H1 (cell line): ENCODE measurements at regions not wholly inside any gene's neighbourhood (a gene's known extent, or its start where the extent isn't known, plus 50 kb on each side); places are given as distances from the start of the nearest gene placed in this dataset.

Experiments
- BRCA1 ChIP-seq: IDR thresholded peaks from 2 replicates; pipeline ENCODE4 v1.6.1; 2012; ENCODE audit warnings: low read depth, low read length, improper control_type of control experiment
- POLR2AphosphoS5 ChIP-seq: IDR thresholded peaks from 2 replicates; pipeline ENCODE4 v1.6.1; 2011; ENCODE audit warnings: low read depth, low read length
- RFX5 ChIP-seq: IDR thresholded peaks from 2 replicates; pipeline ENCODE4 v1.6.1; 2011; ENCODE audit warnings: low read depth, low read length, improper control_type of control experiment, borderline replicate concordance
- RNF2 ChIP-seq: fragments of 200-900, 300-1000 bp; sonication (generic); IDR thresholded peaks from 2 replicates; pipeline ENCODE4 v1.7.1; 2016; ENCODE audit warnings: borderline replicate concordance, low read depth, mild to moderate bottlenecking, antibody characterized with exemption, low read length; ENCODE audit not compliant: poor library complexity, severe bottlenecking; ENCODE audit errors: missing control alignments
- SP1 ChIP-seq: IDR thresholded peaks from 2 replicates; pipeline ENCODE4 v1.6.1; 2011; ENCODE audit warnings: low read depth, low read length
- TEAD4 ChIP-seq: IDR thresholded peaks from 2 replicates; pipeline ENCODE4 v1.6.1; 2012; ENCODE audit warnings: low read depth, low read length, inconsistent platforms, mixed read lengths

GRCh38 chr14:34310724-34311123, 151.3 kb downstream of the SPTSSA start (continued):
- TF ChIP-seq TEAD4 (no peak), RNF2 (no peak), SP1 (no peak), POLR2AphosphoS5 (no peak), RFX5 (no peak), BRCA1 (no peak)
